HG02884 (cell line): ENCODE measurements at regions not wholly inside any gene's neighbourhood (a gene's known extent, or its start where the extent isn't known, plus 50 kb on each side); places are given as distances from the start of the nearest gene placed in this dataset.
A peak's percentile ranks its signal among the peaks of the same experiment; 100 is the strongest.

ENCODE experiments used
- ATAC-seq: cut with Tn5 transposase; IDR thresholded peaks from one replicate; pipeline ENCODE4 v1.9.1; 2021; ENCODE audit warnings: mild to moderate bottlenecking, moderate library complexity; ENCODE audit not compliant: unreplicated experiment

DNA sequence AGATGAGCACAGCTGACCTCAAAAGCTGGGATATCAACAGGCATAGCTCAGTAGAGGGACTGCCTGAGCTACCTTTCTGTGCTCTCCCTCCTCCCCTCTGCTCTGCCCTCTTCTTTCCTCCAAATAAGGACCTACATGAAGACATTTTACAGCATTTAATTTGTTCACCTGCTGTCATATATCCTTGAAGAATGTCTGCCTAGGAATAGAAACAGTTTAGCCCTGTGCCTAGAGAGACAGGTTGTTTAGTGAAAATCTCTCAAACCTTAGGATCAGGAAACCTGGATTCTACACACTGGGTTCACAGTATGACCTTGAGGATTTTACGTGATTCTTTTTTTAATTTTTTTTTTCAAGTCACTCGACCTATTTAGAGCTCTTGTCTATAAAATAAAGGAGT is 213.0 kb upstream of the SETBP1 start:
- no peak for ATAC-seq

DNA sequence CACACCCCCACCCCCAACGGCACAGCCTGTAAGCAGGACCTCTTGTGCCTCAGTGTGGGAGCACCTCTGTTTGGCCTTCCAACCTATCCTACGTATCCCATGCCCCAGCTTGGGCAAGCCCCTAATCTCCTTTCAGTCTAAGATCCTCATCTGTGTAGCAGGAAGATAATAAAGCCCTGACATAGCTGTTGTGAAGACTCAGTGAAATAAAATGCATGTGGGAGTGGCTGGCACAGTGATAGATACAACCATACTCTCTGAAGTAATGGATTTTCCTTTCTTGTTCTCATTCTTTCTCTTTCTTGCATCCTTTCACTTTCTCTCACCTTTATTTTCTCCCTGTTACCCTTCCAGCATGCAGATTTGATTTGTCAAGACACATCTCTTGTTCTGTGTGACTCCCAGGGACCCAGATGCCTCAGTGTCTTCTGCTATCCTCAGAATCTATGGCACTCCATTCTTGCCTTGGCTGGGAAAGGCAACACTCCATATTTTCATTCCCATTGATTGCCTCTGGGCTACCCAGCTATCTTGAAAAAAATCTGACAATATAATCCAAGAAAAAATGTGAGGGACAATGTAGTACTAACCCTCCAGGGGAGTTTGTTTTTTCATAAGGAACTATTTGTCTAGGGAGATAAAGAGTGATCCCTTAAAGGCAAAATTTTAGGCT is 207.2 kb upstream of the SETBP1 start:
- ATAC-seq, result no peak

DNA sequence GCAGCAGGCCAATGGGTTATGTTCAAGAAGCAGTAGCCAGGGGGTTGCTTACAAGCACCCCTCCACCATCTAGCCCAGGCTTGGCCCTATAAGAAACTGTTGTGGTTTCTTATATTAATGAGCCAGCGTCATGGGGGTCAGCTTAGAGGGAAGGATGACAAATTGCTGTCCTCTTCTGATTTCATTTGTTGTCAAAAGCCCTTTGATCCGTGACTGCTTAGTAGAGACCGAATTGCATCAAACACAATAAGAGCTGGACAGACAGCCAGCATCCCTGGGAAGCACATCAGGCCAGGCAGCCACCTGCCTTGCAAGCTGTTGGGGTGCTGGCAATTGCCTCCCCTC is 206.6 kb upstream of the SETBP1 start:
- no peak for ATAC-seq

DNA sequence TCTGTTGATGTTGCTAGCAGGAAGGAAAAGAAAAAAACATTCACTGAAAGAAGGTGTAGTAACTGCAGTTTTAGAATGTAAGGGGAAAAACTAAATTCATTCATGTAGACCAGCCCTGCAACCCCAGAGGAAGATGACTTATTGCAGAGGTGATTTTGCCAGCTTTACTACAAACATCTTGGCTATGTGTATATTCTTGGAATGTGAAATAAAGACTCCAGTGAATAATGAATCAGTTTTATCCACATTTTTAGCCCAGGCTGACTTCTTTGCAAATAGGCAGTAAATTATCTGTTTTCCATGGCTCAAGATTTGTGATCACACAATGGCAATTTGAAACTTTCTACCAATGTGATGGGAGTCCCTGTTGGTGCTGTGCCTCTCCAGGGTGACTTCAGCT is 206.1 kb upstream of the SETBP1 start:
- ATAC-seq, result no peak

DNA sequence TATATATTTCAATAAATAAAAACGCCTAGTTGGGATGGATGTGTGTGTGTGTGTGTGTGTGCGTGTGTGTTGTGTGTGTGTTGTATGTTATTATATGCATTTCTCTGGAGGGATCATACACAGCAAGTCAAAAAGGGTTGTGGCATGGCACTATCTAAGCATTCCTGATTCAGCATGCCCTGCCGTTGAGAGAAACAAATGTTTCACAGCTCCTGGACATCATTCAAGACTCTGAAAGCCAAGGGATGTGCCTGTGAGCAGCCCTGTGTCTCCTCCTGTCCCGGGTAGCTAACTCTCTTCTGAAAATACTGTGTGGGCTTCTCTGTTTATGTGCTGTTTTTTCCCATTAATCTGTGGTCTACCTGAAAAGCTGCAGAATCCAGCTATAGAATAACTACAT is 197.9 kb upstream of the SETBP1 start:
- ATAC-seq, result no peak

DNA sequence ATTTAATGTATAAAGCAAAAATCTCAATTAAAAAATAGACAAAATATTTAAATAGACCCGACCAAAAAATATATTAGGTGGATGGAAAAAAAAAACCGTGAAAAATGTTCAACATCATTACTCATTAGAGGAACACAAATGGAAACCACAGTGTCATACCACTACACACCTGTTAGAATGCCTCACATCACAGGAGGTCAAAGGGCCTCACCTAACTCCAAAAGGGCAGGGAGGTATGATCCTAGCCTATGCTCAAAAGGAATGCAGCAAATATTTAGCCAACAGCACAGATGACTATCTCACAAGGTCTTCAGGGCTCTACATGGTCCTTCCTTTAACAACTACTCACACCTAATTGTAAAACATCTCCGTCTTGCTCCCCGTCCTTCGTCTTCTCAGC is 185.5 kb upstream of the SETBP1 start:
- no peak for ATAC-seq

DNA sequence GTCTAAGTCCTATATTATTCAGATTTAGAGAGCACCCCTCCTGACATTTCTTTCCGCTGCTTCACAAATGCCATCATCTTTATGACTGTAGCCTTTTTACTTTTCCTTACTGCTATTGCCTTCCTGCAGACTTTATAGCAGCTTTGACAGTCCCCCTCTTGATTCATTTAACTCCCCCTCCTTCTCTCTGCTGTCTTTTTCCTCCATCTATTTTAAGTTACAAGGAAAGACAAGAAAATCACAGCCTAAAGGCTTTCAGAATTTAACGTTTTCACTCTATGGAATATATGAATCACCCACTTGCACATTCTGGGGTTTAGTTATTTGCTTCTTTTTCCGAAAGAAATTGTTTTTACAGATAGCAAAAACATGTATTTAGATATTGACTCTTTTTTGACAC is 183.4 kb upstream of the SETBP1 start:
- ATAC-seq, result no peak

DNA sequence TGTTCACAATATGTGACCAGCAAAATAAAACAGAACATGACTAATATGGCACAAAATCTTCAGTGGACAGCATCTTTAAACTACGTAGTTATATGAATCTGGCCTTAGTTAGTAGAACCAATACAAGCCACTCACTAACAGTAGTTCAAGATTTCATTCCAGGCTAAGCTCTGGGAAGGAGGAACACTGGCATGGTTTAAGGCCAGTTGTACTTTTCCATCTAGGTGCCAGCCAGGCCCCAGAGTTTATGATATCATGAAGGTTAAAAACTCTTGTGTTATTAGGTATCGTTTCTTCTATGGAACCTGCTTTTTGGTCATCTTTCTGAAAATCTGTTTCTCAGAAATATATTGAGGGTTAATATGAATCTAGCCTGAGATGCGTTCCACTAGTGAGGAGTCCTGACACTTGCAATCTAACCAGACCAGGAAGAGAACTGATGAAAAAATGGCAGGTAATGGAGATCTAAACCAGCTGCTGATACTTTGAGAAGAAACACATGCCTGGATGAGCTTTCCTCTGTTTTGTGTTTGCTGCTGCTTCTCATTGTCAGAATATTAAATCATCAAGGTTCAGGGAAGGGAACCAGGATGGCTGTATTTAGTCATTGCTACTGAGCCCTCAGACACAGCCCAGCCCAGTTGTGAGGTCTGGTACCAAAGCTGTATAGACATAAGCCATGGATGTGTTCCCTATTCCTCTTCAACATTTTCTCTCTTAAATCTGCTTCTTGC is 182.8 kb upstream of the SETBP1 start:
- ATAC-seq, result no peak

DNA sequence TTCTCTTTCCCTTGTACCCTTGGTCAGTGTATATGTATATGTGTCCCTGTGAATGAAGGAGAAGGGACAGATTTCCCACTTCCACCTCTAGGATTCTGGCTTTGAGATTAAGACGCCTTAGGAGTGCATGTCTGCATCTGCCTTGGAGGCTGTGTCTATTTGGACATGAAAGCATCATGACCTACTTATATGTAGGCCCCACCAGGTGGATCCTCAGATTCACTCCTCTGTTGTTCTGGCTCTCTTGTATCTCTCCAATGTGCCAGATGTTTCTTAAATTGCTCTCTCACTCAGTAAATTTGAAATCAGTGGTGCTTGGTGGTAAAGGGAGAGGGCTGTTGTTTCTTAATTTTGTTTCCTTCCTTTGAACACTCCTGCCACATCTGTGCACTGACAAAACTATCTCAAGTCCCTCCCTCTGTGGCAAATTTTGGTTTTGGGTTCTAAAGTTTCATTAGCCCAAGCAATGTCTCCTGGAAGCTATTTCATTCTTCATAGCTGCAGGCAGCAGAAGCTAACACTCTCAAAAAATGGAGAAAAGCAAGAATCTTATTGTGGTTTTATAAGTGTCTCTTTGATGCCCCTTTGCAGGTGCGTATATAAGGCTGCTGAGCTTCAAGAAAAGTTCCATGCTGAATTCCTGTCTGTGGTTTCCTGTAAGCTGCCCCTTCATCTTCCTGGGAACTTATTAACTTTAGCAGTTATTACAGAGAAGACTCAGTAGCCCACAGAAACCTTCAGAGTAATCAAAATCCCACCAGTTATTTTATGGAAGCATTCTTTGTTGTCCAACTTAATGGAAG is 179.7 kb upstream of the SETBP1 start:
- ATAC-seq, result no peak

DNA sequence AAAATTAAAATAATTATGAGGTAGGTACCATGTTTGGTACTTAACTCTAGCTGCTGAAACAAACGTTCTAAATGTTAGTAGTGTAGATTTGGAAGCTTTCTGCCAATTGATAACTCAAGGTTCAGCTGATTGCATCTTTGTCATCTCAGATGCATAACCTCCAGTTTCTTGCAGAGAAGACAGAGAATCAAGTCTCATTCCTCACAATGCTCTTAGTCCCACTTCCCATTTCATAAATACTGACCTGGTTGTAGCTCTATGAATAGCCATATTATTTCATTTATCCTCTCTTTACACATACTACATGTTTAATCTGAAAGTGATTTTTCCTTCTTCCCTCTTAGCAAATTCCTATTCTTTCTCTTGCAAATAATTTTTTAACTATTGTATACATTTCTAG is 178.5 kb upstream of the SETBP1 start:
- no peak for ATAC-seq

DNA sequence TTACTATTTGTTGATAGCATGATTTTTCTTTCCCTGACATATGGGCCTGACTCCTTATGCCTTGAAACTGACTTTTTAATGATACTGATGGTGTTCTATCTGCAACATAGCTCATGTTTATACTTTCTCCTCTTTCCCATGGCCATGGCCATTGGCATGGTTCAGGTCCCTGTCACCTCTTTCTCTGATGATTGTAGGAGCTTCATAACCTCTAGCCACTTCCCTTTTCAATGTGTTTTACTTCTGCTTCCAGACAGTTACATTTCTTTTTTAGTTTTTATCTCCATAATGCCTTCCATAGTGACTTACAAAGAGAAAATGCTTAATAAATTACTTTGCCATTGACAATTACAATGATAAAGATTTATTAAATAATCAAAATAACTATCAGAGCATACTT is 177.9 kb upstream of the SETBP1 start:
- no peak for ATAC-seq

DNA sequence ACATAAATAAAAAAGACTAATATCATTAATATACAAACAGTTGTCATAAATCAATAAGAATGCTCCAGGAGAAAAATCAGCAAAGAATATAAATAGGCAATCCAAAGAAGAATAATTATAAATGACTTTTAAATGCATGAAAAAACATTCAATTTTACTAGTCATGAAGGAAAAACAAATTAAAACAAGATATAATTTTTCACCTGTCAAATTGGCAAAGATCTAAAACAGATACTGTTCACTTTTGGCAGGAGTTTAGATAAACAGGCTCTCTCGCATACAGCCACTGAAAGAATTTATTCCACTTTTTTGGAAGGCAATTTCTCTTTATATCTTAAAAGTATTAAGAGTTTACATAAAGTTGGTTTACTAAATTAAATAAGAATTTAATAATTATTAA is 176.8 kb upstream of the SETBP1 start:
- ATAC-seq, result no peak

DNA sequence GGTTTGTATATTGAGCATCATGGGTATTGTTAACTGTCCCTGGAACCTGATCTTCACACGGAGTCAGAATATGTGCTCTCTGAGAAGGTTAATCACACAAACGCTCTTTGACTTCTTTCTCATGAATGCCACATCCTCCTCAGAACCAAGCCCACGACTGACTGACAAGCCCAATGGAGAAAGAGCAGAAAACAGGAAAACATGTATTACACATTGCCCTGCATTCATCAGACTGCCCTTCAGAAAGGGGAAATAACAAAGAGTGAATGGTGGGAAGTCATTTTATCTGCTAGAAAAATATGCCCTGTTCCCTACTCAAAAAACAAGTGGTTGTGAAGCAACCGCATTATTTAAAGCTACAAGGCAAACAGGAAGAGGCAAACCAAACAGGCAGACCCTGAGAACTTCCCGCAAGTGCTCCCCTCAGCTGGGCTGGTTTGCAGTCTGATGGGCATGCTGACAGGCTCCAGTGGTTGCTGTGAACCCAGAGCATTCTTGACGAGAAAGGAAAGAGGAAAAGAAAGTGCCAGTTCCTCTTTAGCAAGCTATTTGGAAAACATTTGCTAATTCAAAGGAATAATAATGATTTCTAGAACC is 172.9 kb upstream of the SETBP1 start:
- peak; percentile 71 for ATAC-seq

DNA sequence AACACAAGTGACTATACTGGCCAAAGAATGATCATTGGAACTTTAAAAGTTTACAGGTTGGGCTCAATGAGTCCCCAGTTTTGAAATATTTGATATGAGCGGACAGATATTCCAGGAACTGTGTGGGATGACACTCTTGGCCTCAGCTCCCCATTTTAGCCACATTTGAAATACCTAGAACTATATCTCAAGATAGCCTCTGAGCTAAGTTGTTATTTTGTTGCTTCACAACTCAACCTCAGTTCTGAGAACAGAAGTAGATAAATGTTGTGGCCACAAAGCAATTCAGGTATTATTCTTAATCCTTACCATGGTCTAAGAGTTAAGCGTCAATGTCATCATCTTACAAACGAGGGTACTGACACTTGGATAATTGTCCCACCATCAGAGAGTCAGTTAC is 172.2 kb upstream of the SETBP1 start:
- no peak for ATAC-seq

DNA sequence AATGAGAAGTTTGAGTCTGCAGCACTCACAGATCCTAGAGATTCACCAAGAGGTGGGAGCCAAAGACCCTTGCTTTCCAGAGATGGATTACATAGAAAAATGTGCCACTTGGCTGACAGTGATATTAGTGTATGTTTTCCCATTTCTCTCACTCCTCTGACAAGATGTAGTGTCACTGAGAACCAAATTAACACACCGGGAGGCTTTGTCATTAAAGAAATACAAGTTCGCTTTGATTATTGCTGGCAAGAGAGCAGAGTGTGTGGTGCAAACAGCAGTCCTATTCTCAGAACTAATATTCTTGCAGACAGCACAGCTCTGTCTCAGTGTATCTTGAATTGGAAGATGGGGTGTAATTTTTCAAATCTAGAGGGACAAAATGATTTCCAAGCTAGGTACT is 171.6 kb upstream of the SETBP1 start:
- no peak for ATAC-seq

DNA sequence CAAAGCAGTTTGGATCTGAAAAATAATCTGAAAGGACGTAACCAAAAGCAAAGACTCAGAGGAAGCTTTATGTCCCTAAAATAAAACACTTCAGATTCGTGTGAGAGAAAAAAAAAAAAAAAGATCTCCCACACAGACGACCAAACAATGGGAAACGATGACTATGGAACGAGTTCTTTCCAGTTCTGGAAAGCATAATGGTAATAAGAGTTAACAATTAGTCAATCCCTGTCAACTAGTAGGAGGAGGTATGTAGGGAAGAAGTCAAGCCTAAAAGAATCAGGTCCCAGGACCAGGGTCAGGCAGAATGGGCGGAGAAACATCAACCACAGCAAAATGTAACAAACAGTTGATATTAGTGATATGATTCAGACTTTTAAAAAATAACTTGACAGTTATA is 170.3 kb upstream of the SETBP1 start:
- ATAC-seq, result no peak

DNA sequence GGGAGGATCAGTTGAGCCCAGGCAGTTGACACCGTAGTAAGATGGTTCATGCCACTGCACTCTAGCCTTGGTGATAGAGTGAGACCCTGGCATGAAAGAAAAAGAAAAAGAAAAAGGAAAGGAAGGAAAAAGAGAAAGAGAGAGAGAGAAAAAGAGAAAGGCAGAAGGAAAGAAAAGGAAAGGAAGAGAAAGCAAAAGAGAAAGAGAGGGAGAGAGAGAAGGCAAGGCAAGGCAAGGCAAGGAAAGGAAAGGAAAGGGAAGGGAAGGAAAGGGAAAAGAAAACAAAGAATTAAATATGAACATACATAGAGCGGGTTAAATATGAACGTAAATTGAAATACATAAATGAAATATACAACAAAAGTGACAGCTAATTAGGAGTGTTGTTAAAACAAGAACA is 167.5 kb upstream of the SETBP1 start:
- no peak for ATAC-seq

DNA sequence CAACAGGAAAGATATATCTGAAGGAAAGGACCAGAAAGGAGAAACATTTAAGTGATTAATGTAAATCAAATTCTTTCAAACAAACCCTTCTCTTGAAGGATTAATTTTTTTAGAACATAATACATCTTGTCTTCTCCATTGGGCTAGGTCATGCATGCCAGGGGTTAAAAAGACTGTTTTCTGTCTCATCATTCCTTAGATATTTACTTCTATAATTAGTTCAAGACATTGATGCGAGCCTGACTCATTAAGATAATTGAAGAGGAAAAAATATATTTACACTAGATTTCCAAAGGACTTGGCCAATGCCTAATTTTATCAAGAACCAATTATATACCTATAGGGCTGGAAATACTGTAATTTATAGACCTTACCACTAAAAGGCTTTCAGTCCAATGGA is 166.6 kb upstream of the SETBP1 start:
- no peak for ATAC-seq

DNA sequence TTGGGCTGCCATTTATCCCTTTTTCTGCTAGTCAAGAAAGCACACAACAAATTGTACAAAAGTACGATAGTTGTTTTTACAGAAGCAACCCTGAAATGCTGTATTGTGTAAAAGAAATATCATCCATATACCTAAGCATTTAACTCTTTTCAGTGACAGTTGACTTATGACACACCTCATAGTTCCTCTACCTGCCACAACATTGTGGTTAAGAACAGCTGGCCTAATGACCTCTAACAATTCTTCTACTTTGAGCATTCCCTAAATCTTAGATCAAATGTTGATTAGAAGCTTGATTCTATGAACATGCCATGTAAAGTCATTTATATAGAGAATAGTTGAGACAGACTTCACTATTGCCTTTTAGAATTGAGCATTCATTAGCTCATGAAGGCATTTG is 165.9 kb upstream of the SETBP1 start:
- no peak for ATAC-seq

DNA sequence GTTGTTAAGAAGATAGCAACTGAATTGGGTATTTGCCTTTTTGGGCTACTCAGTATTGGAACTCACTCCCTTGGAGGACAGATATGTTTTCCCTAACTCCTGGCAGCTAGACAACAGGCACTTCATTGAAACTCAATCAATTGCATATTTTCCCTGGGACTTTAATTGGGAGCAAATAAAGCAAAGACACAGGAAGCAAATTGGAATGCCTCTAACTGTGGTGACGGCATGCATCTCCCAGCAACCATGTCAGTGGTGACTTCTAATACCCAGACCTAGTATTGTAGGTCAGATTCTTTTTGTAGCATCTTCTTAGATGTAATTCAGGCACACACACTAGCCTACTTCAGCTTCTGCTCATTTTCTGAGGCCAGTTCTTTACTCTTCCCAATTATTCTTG is 164.2 kb upstream of the SETBP1 start:
- no peak for ATAC-seq

DNA sequence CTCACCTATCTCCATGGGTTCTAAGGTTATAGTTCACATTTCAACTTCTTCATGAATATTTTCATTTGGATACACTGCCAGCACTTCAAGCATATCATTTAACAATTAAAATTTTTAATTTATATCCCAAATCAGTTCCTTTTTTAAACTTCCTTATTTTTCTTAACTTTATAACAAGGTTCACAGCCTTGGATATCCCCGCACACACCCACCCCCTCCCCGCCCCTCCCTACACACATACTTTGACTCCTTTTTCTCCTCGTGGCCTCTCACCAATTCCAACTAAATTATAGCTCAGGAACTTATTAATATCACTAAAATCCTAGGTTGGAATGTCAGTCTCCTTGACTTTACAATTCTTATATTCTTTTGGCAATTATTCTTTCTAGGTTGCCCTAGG is 163.6 kb upstream of the SETBP1 start:
- no peak for ATAC-seq

DNA sequence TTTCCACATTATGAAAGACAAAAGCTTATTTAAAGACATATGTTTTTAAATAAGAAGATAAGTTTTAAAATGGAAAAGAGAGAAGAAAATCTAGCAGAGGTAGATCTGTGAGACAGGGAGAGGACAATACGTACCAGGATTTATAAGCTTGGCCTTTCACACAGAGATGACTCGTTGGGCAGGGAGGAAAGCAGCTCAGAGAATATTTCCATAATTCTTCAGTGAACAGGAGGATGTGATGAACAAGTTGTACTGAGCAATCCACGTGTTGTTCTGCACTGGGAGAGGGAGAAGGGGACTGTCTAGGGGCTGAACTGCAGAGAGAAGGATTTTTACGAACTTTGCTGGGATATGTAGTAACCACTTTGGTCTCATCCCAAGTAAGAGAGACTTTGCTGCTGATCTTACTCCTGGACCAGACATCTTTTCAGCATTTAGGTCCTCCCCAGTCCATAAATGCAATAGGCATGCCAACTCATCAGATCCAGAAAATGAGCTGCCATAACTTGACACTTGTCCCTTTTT is 162.5 kb upstream of the SETBP1 start:
- no peak for ATAC-seq
